SJCRH30 (cell line): ENCODE measurements at regions not wholly inside any gene's neighbourhood (a gene's known extent, or its start where the extent isn't known, plus 50 kb on each side); places are given as distances from the start of the nearest gene placed in this dataset.
A peak's percentile ranks its signal among the peaks of the same experiment; 100 is the strongest.

Experiments used
- DNase-seq, 2 experiments: peaks; one replicate each; pipeline ENCODE4 v3.0.0-alpha.2; 2015 to 2020
- H3K27ac ChIP-seq: fragments of 250-450 bp; sonication (Bioruptor Pico); 2 replicates; pipeline ENCODE4 v1.5.1; 2020; ENCODE audit warnings: mild to moderate bottlenecking, moderate library complexity
- H3K27me3 ChIP-seq: fragments of 250-450 bp; sonication (Bioruptor Pico); 2 replicates; pipeline ENCODE4 v1.5.1; 2020; ENCODE audit warnings: mild to moderate bottlenecking, moderate library complexity
- H3K36me3 ChIP-seq: fragments of 250-450 bp; sonication (Bioruptor Pico); 2 replicates; pipeline ENCODE4 v1.5.1; 2020; ENCODE audit warnings: mild to moderate bottlenecking, moderate library complexity
- H3K4me1 ChIP-seq: fragments of 250-450 bp; sonication (Bioruptor Pico); 2 replicates; pipeline ENCODE4 v1.5.1; 2020; ENCODE audit warnings: mild to moderate bottlenecking, moderate library complexity
- H3K4me3 ChIP-seq: fragments of 250-450 bp; sonication (Bioruptor Pico); 2 replicates; pipeline ENCODE4 v1.5.1; 2020; ENCODE audit warnings: mild to moderate bottlenecking, moderate library complexity
- H3K9me3 ChIP-seq: fragments of 250-450 bp; sonication (Bioruptor Pico); replicated peaks from 2 replicates; pipeline ENCODE4 v1.5.1; 2020; ENCODE audit warnings: mild to moderate bottlenecking, moderate library complexity

- no peaks in the 10 kb centered on the region for H3K9me3 ChIP-seq
- H3K36me3 ChIP-seq, result no peaks in the 10 kb centered on the region
- H3K27ac ChIP-seq, result no peak overlapping the region
- no peaks in the 10 kb centered on the region for H3K27me3 ChIP-seq
- peak in 1 of 2 experiments; percentile 21 for DNase-seq
- no peak overlapping the region for H3K4me3 ChIP-seq
- peaks cover 7% of the 10 kb centered on the region; the same call in 1 of the 2 replicates for H3K4me1 ChIP-seq
Observed at GRCh38 chr5:84568171-84568570, 183.5 kb upstream of the EDIL3 start.

DNA sequence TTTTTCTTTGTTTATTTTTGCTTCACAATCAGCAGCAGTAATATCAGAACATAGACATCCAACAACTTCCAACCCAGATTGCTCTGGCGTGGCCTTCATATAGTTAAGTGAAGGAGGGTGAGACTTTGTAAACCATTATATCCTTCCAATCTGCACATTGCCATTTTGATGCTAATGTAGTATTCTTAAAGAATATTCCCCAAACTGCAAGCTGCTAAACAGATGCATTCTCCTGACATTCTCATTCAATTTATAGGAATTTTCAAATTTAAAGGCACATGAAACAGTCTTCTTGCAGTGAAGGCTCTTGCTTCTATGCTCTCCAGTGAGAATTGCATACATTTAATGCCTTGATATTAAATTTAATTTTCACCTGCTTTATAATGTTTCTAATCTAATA is 181.2 kb upstream of the EDIL3 start:
- no peak overlapping the region for H3K4me3 ChIP-seq
- peaks cover 7% of the 10 kb centered on the region; the same call in 1 of the 2 replicates for H3K4me1 ChIP-seq
- no peaks in the 10 kb centered on the region for H3K9me3 ChIP-seq
- no peaks in the 10 kb centered on the region for H3K27me3 ChIP-seq
- no peaks in the 10 kb centered on the region for H3K36me3 ChIP-seq
- H3K27ac ChIP-seq, result no peak overlapping the region
- DNase-seq, result no peak

DNA sequence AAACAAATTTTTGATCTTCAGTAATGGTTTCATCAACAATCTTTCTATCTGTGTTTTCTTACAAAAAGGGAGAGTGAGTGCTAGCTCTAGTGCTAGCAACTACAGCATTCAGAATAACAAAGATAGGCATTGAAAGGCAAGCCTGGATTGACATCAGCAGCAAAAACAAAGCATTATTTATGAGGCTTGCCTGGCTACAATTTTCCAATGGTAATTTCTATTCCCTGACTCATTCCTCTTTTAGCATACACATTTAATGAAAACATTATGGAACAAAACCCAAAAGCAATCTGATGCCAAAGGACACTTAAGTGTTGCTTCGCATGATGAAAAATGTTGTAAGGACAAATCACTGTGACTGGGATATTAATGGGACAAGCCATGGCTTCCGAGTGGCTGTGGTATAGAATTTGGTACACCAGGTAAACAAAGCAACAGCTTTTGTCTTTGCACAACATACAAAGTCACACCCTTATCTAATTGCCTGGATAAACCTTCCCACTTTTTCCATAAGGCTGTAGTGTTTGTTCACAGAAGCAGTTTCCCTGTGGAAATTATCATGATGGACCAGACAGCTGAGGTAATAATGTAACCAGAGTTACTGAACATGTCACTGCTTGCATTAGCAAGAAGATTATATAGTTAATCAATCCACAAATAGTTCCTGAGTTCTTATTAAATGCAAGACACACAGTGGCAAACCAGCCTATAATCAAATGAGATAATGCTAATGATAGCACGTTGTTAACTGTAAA is 179.8 kb upstream of the EDIL3 start:
- DNase-seq, result peak; percentile 14 to 67
- Histone ChIP-seq H3K36me3 (no peaks in the 10 kb centered on the region), H3K4me1 (peaks cover 7% of the 10 kb centered on the region; the same call in 1 of the 2 replicates), H3K9me3 (no peaks in the 10 kb centered on the region), H3K27ac (peak overlapping the region; percentile 63), H3K27me3 (no peaks in the 10 kb centered on the region), H3K4me3 (no peak overlapping the region)

DNA sequence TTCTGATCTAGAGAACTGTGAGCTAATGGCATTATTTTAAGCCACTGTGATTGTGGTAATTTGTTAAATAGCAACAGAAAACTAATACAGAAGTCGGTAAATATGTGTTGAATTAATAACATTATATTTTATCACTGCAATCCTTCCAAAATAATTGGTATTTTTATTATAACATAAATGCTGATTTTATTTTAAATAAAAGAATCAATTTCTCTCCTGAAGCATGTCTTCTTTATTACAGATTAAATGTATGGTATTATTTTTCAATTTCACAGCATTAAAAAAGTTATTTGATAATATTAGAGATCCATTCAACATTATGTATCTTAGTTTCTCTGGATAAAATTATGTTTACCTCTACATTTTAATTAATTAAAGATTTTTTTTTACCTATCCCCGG is 165.5 kb upstream of the EDIL3 start:
- no peaks in the 10 kb centered on the region for H3K9me3 ChIP-seq
- H3K36me3 ChIP-seq, result no peaks in the 10 kb centered on the region
- no peaks in the 10 kb centered on the region for H3K27me3 ChIP-seq
- no peak overlapping the region for H3K27ac ChIP-seq
- H3K4me1 ChIP-seq, result no peaks in the 10 kb centered on the region
- no peak for DNase-seq
- H3K4me3 ChIP-seq, result no peak overlapping the region

DNA sequence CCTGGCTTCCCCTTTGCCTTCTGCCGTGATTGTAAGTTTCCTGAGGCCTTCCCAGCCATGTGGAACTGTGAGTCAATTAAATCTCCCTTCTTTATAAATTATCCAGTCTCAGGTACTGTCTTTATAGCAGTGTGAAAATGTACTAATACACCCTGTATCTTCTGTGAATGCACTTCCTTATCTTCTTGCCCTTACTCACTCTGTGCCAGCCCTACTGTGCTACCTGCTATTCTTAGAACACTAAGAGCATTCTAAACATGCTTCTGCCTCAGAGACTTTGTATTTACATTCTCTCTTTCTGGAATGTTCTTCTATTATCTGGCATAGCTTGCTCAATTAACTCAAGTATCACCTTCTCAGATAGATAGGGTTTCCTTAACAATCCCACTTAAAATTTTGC is 164.4 kb upstream of the EDIL3 start:
- Histone ChIP-seq H3K9me3 (no peaks in the 10 kb centered on the region), H3K27me3 (no peaks in the 10 kb centered on the region), H3K36me3 (no peaks in the 10 kb centered on the region), H3K27ac (no peak overlapping the region), H3K4me1 (no peaks in the 10 kb centered on the region), H3K4me3 (no peak overlapping the region)
- no peak for DNase-seq

- no peaks in the 10 kb centered on the region for H3K27me3 ChIP-seq
- H3K4me3 ChIP-seq, result no peak overlapping the region
- no peaks in the 10 kb centered on the region for H3K9me3 ChIP-seq
- H3K4me1 ChIP-seq, result no peaks in the 10 kb centered on the region
- H3K27ac ChIP-seq, result no peak overlapping the region
- DNase-seq, result no peak
- no peaks in the 10 kb centered on the region for H3K36me3 ChIP-seq
Observed at GRCh38 chr5:84546686-84547085, 162.0 kb upstream of the EDIL3 start.

DNA sequence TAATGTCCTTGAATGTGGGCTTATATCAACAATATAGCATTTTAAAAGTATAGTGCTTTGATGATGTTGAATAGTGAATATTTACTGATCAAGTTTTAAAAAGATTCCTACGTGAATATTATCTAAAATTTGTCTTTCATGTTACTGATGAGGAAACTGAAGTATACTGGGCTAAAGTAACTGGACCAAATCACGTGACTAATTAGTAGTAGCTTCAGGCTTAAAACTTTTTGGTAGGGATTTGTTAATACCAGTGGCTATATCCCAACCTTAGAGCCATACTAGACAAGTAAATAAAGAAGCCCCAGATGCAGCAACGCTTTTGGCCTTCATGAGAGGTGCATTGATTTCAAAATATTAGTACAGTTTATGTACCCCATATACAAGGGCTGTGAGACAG is 152.1 kb upstream of the EDIL3 start:
- no peak overlapping the region for H3K4me3 ChIP-seq
- no peaks in the 10 kb centered on the region for H3K27me3 ChIP-seq
- no peaks in the 10 kb centered on the region for H3K4me1 ChIP-seq
- H3K9me3 ChIP-seq, result no peaks in the 10 kb centered on the region; the same call in 1 of the 2 replicates
- no peaks in the 10 kb centered on the region for H3K36me3 ChIP-seq
- H3K27ac ChIP-seq, result no peak overlapping the region
- DNase-seq, result no peak

GRCh38 chr5:84535281-84535680 is 150.6 kb upstream of the EDIL3 start:
- Histone ChIP-seq H3K27me3 (no peaks in the 10 kb centered on the region), H3K36me3 (no peaks in the 10 kb centered on the region), H3K4me3 (no peak overlapping the region), H3K4me1 (no peaks in the 10 kb centered on the region), H3K27ac (no peak overlapping the region), H3K9me3 (no peaks in the 10 kb centered on the region; the same call in 1 of the 2 replicates)
- no peak for DNase-seq

- no peaks in the 10 kb centered on the region for H3K36me3 ChIP-seq
Observed at GRCh38 chr5:84524491-84524890, 139.8 kb upstream of the EDIL3 start.

GRCh38 chr5:84518862-84519261 is 134.2 kb upstream of the EDIL3 start:
- H3K27me3 ChIP-seq, result no peaks in the 10 kb centered on the region
- no peak overlapping the region for H3K27ac ChIP-seq
- H3K4me3 ChIP-seq, result no peak overlapping the region
- no peaks in the 10 kb centered on the region for H3K36me3 ChIP-seq
- H3K4me1 ChIP-seq, result peaks cover 3% of the 10 kb centered on the region
- no peak for DNase-seq
- no peaks in the 10 kb centered on the region for H3K9me3 ChIP-seq

More at GRCh38 chr5:84524491-84524890, 139.8 kb upstream of the EDIL3 start:
- Histone ChIP-seq H3K9me3 (no peaks in the 10 kb centered on the region), H3K27ac (peak overlapping the region; percentile 59), H3K4me3 (peak overlapping the region; percentile 16), H3K4me1 (peaks cover 16% of the 10 kb centered on the region), H3K27me3 (no peaks in the 10 kb centered on the region)
- peak; percentile 94 to 98 for DNase-seq

DNA sequence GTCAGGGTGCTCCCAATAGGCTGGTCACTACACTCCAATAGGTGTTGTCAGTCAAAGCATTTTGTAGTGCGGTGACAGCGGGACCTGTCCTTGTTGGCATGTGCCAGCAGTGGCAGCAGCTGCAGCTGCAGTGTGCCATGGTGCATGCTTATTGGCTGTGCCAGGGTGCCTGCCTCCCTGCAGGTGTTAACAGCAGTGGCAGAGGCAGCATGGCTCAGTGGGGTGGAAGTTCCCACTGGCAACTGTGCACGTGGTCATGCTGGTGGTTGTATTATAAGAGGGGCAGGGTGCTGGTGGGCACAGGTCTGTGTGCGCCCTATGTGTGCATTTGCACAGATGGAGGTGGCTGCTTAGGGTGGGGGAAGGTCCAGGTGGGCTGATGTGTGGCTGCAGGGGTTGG is 133.7 kb upstream of the EDIL3 start:
- Histone ChIP-seq H3K4me3 (no peak overlapping the region), H3K27ac (no peak overlapping the region), H3K27me3 (no peaks in the 10 kb centered on the region), H3K36me3 (no peaks in the 10 kb centered on the region), H3K9me3 (no peaks in the 10 kb centered on the region), H3K4me1 (no peaks in the 10 kb centered on the region)
- DNase-seq, result no peak

- no peaks in the 10 kb centered on the region for H3K9me3 ChIP-seq
- no peaks in the 10 kb centered on the region for H3K27me3 ChIP-seq
- H3K4me3 ChIP-seq, result no peak overlapping the region
- DNase-seq, result no peak
- no peak overlapping the region for H3K27ac ChIP-seq
- H3K4me1 ChIP-seq, result no peaks in the 10 kb centered on the region
- no peaks in the 10 kb centered on the region for H3K36me3 ChIP-seq
Observed at GRCh38 chr5:84506625-84507024, 121.9 kb upstream of the EDIL3 start.

DNA sequence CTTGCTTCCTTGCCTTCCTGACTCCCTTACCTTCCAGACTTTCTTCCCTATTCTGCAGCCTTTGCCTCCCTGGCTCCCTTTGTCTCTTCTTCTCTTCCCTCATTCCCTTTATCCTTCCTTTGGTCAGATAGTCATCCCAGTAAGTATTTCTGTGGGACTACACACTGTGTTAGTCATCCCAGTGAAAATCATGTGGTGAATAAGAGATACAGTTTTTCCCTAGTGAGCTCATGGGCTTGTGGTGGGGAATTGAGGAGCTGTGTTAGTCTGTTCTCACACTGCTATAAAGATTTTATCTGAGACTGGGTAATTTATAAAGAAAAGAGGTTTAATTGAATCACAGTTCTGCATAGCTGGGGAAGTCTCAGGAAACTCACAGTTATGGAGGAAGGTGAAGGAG is 109.8 kb upstream of the EDIL3 start:
- peak in 1 of 2 experiments; percentile 13 for DNase-seq
- Histone ChIP-seq H3K9me3 (no peaks in the 10 kb centered on the region; the same call in 1 of the 2 replicates), H3K36me3 (no peaks in the 10 kb centered on the region), H3K4me1 (no peaks in the 10 kb centered on the region), H3K4me3 (no peak overlapping the region), H3K27ac (no peak overlapping the region), H3K27me3 (no peaks in the 10 kb centered on the region)

DNA sequence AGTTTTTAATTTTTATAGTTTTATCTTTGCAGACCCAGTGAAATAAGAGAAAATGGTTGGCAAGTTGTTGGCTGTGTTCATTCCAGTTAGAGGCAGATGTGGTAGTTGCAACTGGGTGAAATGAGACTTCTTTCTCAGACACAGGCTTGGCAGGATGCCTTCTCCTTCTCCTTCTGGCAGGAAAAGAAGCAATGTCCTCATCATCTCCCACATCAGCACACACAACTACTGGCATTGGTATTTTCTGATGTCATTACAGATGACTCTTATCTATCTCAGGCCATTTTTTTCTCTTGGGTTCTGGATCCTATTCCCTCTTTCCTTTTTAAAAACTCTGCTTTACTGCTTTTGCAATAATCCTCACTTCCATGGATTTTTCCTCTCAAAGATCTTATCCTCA is 103.3 kb upstream of the EDIL3 start:
- Histone ChIP-seq H3K4me1 (no peaks in the 10 kb centered on the region), H3K27me3 (no peaks in the 10 kb centered on the region), H3K36me3 (no peaks in the 10 kb centered on the region), H3K4me3 (no peak overlapping the region), H3K9me3 (no peaks in the 10 kb centered on the region; the same call in 1 of the 2 replicates), H3K27ac (no peak overlapping the region)
- DNase-seq, result no peak

GRCh38 chr5:84480873-84481637 is 96.4 kb upstream of the EDIL3 start:
- no peak overlapping the region for H3K27ac ChIP-seq
- H3K9me3 ChIP-seq, result no peaks in the 10 kb centered on the region
- no peaks in the 10 kb centered on the region for H3K27me3 ChIP-seq
- H3K4me3 ChIP-seq, result no peak overlapping the region
- H3K4me1 ChIP-seq, result no peaks in the 10 kb centered on the region
- no peak for DNase-seq
- H3K36me3 ChIP-seq, result no peaks in the 10 kb centered on the region
